ENCODE measurements at regions not wholly inside any gene's neighbourhood (a gene's known extent, or its start where the extent isn't known, plus 50 kb on each side); places are given as distances from the start of the nearest gene placed in this dataset.

DNA sequence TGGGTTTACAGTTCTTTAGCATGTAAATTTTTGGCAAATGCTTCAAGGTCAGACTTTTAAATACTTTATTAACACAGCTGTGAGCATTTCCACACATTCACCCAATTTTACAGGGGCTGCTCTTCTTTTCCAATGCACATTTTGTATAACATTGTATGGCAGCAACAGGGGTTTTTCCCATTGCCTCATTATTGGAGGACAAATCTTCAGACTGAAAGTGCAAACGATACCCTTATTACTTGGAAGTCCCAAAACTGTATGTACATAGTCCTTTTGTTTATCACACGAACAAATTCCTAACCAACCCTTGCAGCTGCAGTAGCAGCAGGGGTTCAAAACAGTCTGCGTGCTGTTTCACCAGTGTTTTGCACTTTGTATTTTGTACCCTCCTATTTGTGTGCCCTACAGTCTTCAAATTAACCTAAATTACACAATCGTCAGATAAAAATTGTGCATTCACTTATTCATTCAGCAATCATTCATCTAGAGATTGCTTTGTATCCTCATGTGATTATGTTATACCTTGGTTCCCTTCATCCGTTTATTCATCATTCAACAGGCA lies 330.7 kb upstream of the RASGEF1B start:
- no peak overlapping the region for H2AFZ ChIP-seq (ENCODE audit: low read depth, low read length)
- H3K36me3 ChIP-seq (ENCODE audit: insufficient read depth, low read length) = no peaks in the 10 kb centered on the region
- no peaks in the 10 kb centered on the region for H4K20me1 ChIP-seq (ENCODE audit: insufficient read depth)
- no peaks in the 10 kb centered on the region for H3F3A ChIP-seq (ENCODE audit: insufficient read depth, low read length, poor library complexity, severe bottlenecking)
- no peaks in the 10 kb centered on the region for H3K79me2 ChIP-seq (replicated peaks; ENCODE audit: insufficient read depth, low read length)
- no peak overlapping the region for H3K27ac ChIP-seq (ENCODE audit: low read length)
- no peak overlapping the region for H3K4me2 ChIP-seq (ENCODE audit: low read length)
- no peaks in the 10 kb centered on the region for H3K27me3 ChIP-seq (ENCODE audit: insufficient read depth, low read depth, low read length)
- H3K9me2 ChIP-seq (ENCODE audit: insufficient read depth, low read length) = no peaks in the 10 kb centered on the region
- H3K9me3 ChIP-seq (ENCODE audit: low read length) = no peaks in the 10 kb centered on the region
- H3K9ac ChIP-seq (ENCODE audit: low read length) = no peak overlapping the region
- TF ChIP-seq TAF1 (IDR thresholded peaks at IDR 0.05; ENCODE audit: low read depth) (no peak), MXI1 (conservative IDR thresholded peaks at IDR 0.05; ENCODE audit: poor library complexity, severe bottlenecking) (no peak), EZH2 (IDR thresholded peaks at IDR 0.05; ENCODE audit: borderline replicate concordance, insufficient read depth, low read length, poor library complexity, severe bottlenecking) (no peak), RAD21 (conservative IDR thresholded peaks at IDR 0.05) (no peak)
- H3K4me3 ChIP-seq (ENCODE audit: low read length) = no peak overlapping the region

DNA sequence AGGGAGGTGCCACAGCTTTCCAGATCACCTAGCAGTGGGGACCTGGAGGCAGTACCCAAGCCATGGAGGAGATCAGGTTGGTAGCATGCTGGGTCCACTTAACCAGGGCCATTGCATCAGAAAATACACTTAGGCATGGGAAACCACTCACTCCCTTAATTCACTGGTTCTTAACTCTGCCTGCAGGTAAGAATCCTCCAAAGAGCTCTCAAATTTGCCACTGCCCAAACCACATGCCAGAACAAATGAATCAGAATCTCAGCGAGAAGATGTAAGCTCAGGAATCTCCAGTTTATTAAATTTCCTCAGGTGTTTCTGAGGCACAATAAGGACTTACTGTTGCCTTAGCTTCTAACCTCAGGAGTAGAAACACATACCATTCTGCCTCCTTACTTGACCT lies 327.7 kb upstream of the RASGEF1B start:
- Histone ChIP-seq H3K27me3 (ENCODE audit: insufficient read depth, low read depth, low read length) (no peaks in the 10 kb centered on the region), H3K9ac (ENCODE audit: low read length) (no peak overlapping the region)
- no peak for TF ChIP-seq TAF1 (IDR thresholded peaks at IDR 0.05; ENCODE audit: low read depth)
- TF ChIP-seq EZH2 (IDR thresholded peaks at IDR 0.05; ENCODE audit: borderline replicate concordance, insufficient read depth, low read length, poor library complexity, severe bottlenecking) = no peak
- no peak for TF ChIP-seq RAD21 (conservative IDR thresholded peaks at IDR 0.05)
- no peak for TF ChIP-seq MXI1 (conservative IDR thresholded peaks at IDR 0.05; ENCODE audit: poor library complexity, severe bottlenecking)
- TF ChIP-seq EP300 (conservative IDR thresholded peaks at IDR 0.05; ENCODE audit: poor library complexity, severe bottlenecking) = no peak
- TF ChIP-seq, protein P1, sequence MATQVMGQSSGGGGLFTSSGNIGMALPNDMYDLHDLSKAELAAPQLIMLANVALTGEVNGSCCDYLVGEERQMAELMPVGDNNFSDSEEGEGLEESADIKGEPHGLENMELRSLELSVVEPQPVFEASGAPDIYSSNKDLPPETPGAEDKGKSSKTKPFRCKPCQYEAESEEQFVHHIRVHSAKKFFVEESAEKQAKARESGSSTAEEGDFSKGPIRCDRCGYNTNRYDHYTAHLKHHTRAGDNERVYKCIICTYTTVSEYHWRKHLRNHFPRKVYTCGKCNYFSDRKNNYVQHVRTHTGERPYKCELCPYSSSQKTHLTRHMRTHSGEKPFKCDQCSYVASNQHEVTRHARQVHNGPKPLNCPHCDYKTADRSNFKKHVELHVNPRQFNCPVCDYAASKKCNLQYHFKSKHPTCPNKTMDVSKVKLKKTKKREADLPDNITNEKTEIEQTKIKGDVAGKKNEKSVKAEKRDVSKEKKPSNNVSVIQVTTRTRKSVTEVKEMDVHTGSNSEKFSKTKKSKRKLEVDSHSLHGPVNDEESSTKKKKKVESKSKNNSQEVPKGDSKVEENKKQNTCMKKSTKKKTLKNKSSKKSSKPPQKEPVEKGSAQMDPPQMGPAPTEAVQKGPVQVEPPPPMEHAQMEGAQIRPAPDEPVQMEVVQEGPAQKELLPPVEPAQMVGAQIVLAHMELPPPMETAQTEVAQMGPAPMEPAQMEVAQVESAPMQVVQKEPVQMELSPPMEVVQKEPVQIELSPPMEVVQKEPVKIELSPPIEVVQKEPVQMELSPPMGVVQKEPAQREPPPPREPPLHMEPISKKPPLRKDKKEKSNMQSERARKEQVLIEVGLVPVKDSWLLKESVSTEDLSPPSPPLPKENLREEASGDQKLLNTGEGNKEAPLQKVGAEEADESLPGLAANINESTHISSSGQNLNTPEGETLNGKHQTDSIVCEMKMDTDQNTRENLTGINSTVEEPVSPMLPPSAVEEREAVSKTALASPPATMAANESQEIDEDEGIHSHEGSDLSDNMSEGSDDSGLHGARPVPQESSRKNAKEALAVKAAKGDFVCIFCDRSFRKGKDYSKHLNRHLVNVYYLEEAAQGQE (IDR thresholded peaks at IDR 0.05; ENCODE audit: borderline replicate concordance) = no peak
- no peak for TF ChIP-seq POLR2AphosphoS5 (IDR thresholded peaks at IDR 0.05)
- TF ChIP-seq, protein P2, sequence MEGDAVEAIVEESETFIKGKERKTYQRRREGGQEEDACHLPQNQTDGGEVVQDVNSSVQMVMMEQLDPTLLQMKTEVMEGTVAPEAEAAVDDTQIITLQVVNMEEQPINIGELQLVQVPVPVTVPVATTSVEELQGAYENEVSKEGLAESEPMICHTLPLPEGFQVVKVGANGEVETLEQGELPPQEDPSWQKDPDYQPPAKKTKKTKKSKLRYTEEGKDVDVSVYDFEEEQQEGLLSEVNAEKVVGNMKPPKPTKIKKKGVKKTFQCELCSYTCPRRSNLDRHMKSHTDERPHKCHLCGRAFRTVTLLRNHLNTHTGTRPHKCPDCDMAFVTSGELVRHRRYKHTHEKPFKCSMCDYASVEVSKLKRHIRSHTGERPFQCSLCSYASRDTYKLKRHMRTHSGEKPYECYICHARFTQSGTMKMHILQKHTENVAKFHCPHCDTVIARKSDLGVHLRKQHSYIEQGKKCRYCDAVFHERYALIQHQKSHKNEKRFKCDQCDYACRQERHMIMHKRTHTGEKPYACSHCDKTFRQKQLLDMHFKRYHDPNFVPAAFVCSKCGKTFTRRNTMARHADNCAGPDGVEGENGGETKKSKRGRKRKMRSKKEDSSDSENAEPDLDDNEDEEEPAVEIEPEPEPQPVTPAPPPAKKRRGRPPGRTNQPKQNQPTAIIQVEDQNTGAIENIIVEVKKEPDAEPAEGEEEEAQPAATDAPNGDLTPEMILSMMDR (IDR thresholded peaks at IDR 0.05; ENCODE audit: poor library complexity, severe bottlenecking) = no peak
- no peak for TF ChIP-seq SMC3 (conservative IDR thresholded peaks at IDR 0.05; ENCODE audit: poor library complexity)

More for the DNA sequence above, 327.7 kb upstream of the RASGEF1B start:
- Histone ChIP-seq H3K4me2 (ENCODE audit: low read length) (no peak overlapping the region), H3K36me3 (ENCODE audit: insufficient read depth, low read length) (no peaks in the 10 kb centered on the region), H2AFZ (ENCODE audit: low read depth, low read length) (no peak overlapping the region), H3K9me2 (ENCODE audit: insufficient read depth, low read length) (no peaks in the 10 kb centered on the region), H3K27ac (ENCODE audit: low read length) (no peak overlapping the region), H4K20me1 (ENCODE audit: insufficient read depth) (no peaks in the 10 kb centered on the region), H3K9me3 (ENCODE audit: low read length) (no peaks in the 10 kb centered on the region), H3K4me3 (ENCODE audit: low read length) (no peak overlapping the region), H3K79me2 (replicated peaks; ENCODE audit: insufficient read depth, low read length) (no peaks in the 10 kb centered on the region), H3F3A (ENCODE audit: insufficient read depth, low read length, poor library complexity, severe bottlenecking) (no peaks in the 10 kb centered on the region)
